ENCODE measurements at regions not wholly inside any gene's neighbourhood (a gene's known extent, or its start where the extent isn't known, plus 50 kb on each side); places are given as distances from the start of the nearest gene placed in this dataset.
"Not testable (repeated sequence)": the region's sequence is repeated elsewhere in the genome, so short reads cannot be mapped to it uniquely, and the experiment has no call there.

- Mint-ChIP-seq H3K4me3 (no peak overlapping the region), H3K36me3 (no peaks in the 10 kb centered on the region), H3K27me3 (no peaks in the 10 kb centered on the region), H3K27ac (no peak overlapping the region), H3K9me3 (ENCODE audit: low read depth) (no peaks in the 10 kb centered on the region), H3K4me1 (no peaks in the 10 kb centered on the region)
- DNase-seq, result no peak
- CTCF ChIA-PET, result no interaction called here
- ATAC-seq, result no peak
Observed at GRCh38 chr6:78605909-78606446, 261.4 kb upstream of the IRAK1BP1 start.

- H3K4me3 Mint-ChIP-seq, result no peak overlapping the region
- CTCF ChIA-PET, result no interaction called here
- no peaks in the 10 kb centered on the region for H3K27me3 Mint-ChIP-seq
- no peaks in the 10 kb centered on the region for H3K4me1 Mint-ChIP-seq
- ATAC-seq (no peak), DNase-seq (no peak)
- no peaks in the 10 kb centered on the region for H3K9me3 Mint-ChIP-seq (ENCODE audit: low read depth)
- H3K27ac Mint-ChIP-seq, result no peak overlapping the region
- no peaks in the 10 kb centered on the region for H3K36me3 Mint-ChIP-seq
Observed at GRCh38 chr6:78607189-78607588, 260.2 kb upstream of the IRAK1BP1 start.

- Mint-ChIP-seq H3K27ac (no peak overlapping the region), H3K4me3 (no peak overlapping the region), H3K9me3 (ENCODE audit: low read depth) (no peaks in the 10 kb centered on the region), H3K36me3 (no peaks in the 10 kb centered on the region), H3K27me3 (no peaks in the 10 kb centered on the region), H3K4me1 (no peaks in the 10 kb centered on the region)
- no peak for DNase-seq
- CTCF ChIA-PET, result no interaction called here
- no peak for ATAC-seq
Observed at GRCh38 chr6:78611102-78611620, 256.2 kb upstream of the IRAK1BP1 start.

- Mint-ChIP-seq H3K27me3 (no peaks in the 10 kb centered on the region), H3K9me3 (ENCODE audit: low read depth) (no peaks in the 10 kb centered on the region), H3K27ac (no peak overlapping the region), H3K36me3 (no peaks in the 10 kb centered on the region), H3K4me1 (no peaks in the 10 kb centered on the region), H3K4me3 (no peak overlapping the region)
- DNase-seq, result no peak
- CTCF ChIA-PET, result no interaction called here
- ATAC-seq, result no peak
Observed at GRCh38 chr6:78611886-78612480, 255.4 kb upstream of the IRAK1BP1 start.

- no peak for DNase-seq
- CTCF ChIA-PET, result no interaction called here
- no peak overlapping the region for H3K4me3 Mint-ChIP-seq
- ATAC-seq, result no peak
- no peaks in the 10 kb centered on the region for H3K9me3 Mint-ChIP-seq (ENCODE audit: low read depth)
- no peaks in the 10 kb centered on the region for H3K4me1 Mint-ChIP-seq
- H3K36me3 Mint-ChIP-seq, result no peaks in the 10 kb centered on the region
- H3K27me3 Mint-ChIP-seq, result no peaks in the 10 kb centered on the region
- no peak overlapping the region for H3K27ac Mint-ChIP-seq
Observed at GRCh38 chr6:78614961-78615360, 252.4 kb upstream of the IRAK1BP1 start.

GRCh38 chr6:78615430-78615904 is 251.9 kb upstream of the IRAK1BP1 start:
- ATAC-seq (no peak), DNase-seq (no peak)
- Mint-ChIP-seq H3K9me3 (ENCODE audit: low read depth) (no peaks in the 10 kb centered on the region), H3K36me3 (no peaks in the 10 kb centered on the region), H3K27me3 (no peaks in the 10 kb centered on the region), H3K4me1 (no peaks in the 10 kb centered on the region), H3K4me3 (no peak overlapping the region), H3K27ac (no peak overlapping the region)
- CTCF ChIA-PET, result no interaction called here

- no peak for ATAC-seq
- no peaks in the 10 kb centered on the region for H3K9me3 Mint-ChIP-seq (ENCODE audit: low read depth)
- H3K4me3 Mint-ChIP-seq, result no peak overlapping the region
- no peak overlapping the region for H3K27ac Mint-ChIP-seq
- CTCF ChIA-PET, result no interaction called here
- H3K4me1 Mint-ChIP-seq, result no peaks in the 10 kb centered on the region
- no peak for DNase-seq
- no peaks in the 10 kb centered on the region for H3K27me3 Mint-ChIP-seq
- H3K36me3 Mint-ChIP-seq, result no peaks in the 10 kb centered on the region
Observed at GRCh38 chr6:78618970-78619369, 248.4 kb upstream of the IRAK1BP1 start.

- DNase-seq (no peak), ATAC-seq (no peak)
Observed at GRCh38 chr6:78623554-78623953, 243.8 kb upstream of the IRAK1BP1 start.

GRCh38 chr6:78629154-78629721 is 238.1 kb upstream of the IRAK1BP1 start:
- CTCF ChIA-PET, result no interaction called here
- no peak overlapping the region for H3K27ac Mint-ChIP-seq
- DNase-seq (no peak), ATAC-seq (no peak)
- peaks cover 5% of the 10 kb centered on the region for H3K27me3 Mint-ChIP-seq
- no peaks in the 10 kb centered on the region for H3K36me3 Mint-ChIP-seq
- no peak overlapping the region for H3K4me3 Mint-ChIP-seq
- no peaks in the 10 kb centered on the region for H3K9me3 Mint-ChIP-seq (ENCODE audit: low read depth)
- no peaks in the 10 kb centered on the region for H3K4me1 Mint-ChIP-seq

More at GRCh38 chr6:78623554-78623953, 243.8 kb upstream of the IRAK1BP1 start:
- Mint-ChIP-seq H3K4me1 (no peaks in the 10 kb centered on the region), H3K9me3 (ENCODE audit: low read depth) (no peaks in the 10 kb centered on the region), H3K4me3 (no peak overlapping the region), H3K27me3 (peaks cover under 1% of the 10 kb centered on the region), H3K36me3 (no peaks in the 10 kb centered on the region), H3K27ac (no peak overlapping the region)
- CTCF ChIA-PET, result no interaction called here

- H3K27me3 Mint-ChIP-seq, result peaks cover 5% of the 10 kb centered on the region
- ATAC-seq (no peak), DNase-seq (no peak)
- H3K4me1 Mint-ChIP-seq, result no peaks in the 10 kb centered on the region
- CTCF ChIA-PET, result no interaction called here
- no peak overlapping the region for H3K4me3 Mint-ChIP-seq
- H3K27ac Mint-ChIP-seq, result no peak overlapping the region
- no peaks in the 10 kb centered on the region for H3K36me3 Mint-ChIP-seq
- no peaks in the 10 kb centered on the region for H3K9me3 Mint-ChIP-seq (ENCODE audit: low read depth)
Observed at GRCh38 chr6:78629836-78630235, 237.5 kb upstream of the IRAK1BP1 start.

- Mint-ChIP-seq H3K9me3 (ENCODE audit: low read depth) (no peaks in the 10 kb centered on the region), H3K4me1 (no peaks in the 10 kb centered on the region), H3K27ac (no peak overlapping the region), H3K27me3 (peaks cover 5% of the 10 kb centered on the region), H3K36me3 (no peaks in the 10 kb centered on the region), H3K4me3 (no peak overlapping the region)
- DNase-seq, result no peak
- ATAC-seq, result no peak
- CTCF ChIA-PET, result no interaction called here
Observed at GRCh38 chr6:78631976-78632375, 235.4 kb upstream of the IRAK1BP1 start.

GRCh38 chr6:78639111-78640110 is 227.9 kb upstream of the IRAK1BP1 start:
- no peak overlapping the region for H3K4me3 Mint-ChIP-seq
- H3K27ac Mint-ChIP-seq, result no peak overlapping the region
- no peaks in the 10 kb centered on the region for H3K36me3 Mint-ChIP-seq
- no peaks in the 10 kb centered on the region for H3K27me3 Mint-ChIP-seq
- CTCF ChIA-PET, result no interaction called here
- DNase-seq, result no peak
- no peaks in the 10 kb centered on the region for H3K9me3 Mint-ChIP-seq (ENCODE audit: low read depth)
- ATAC-seq, result no peak
- no peaks in the 10 kb centered on the region for H3K4me1 Mint-ChIP-seq

GRCh38 chr6:78643976-78644375 is 223.4 kb upstream of the IRAK1BP1 start:
- H3K4me3 Mint-ChIP-seq; DNase-seq; H3K27me3 Mint-ChIP-seq; H3K9me3 Mint-ChIP-seq (ENCODE audit: low read depth); CTCF ChIA-PET; H3K27ac Mint-ChIP-seq; H3K36me3 Mint-ChIP-seq; H3K4me1 Mint-ChIP-seq; ATAC-seq: not testable (repeated sequence)
